Naive thymus-derived CD4-positive, alpha-beta T cell (primary cell): ENCODE measurements at regions not wholly inside any gene's neighbourhood (a gene's known extent, or its start where the extent isn't known, plus 50 kb on each side); places are given as distances from the start of the nearest gene placed in this dataset.

ENCODE experiments used
- ATAC-seq: fragments of 150-1000 bp; cut with Tn5 transposase; 2 replicates; pipeline ENCODE4 v1.10.0; 2021; ENCODE audit warnings: mild to moderate bottlenecking, moderate library complexity
- CTCF ChIA-PET: fragments of 350-600 bp; sonication (Branson Sonifier 250); formaldehyde crosslinking; loops from one replicate; lab custom pipeline; 2021; ENCODE audit warnings: antibody characterized with exemption; lab: Charles Lee
- POLR2A ChIA-PET: fragments of 350-600 bp; sonication (Branson Sonifier 250); formaldehyde crosslinking; loops from one replicate; lab custom pipeline; 2021; ENCODE audit warnings: antibody characterized with exemption, inconsistent platforms; lab: Charles Lee
- DNase-seq, 9 donors: peaks; one replicate each; pipeline versions ENCODE4 v3.0.0 to v3.0.0-alpha.2; 2020 to 2022; ENCODE audit warnings: mixed read lengths in 1 of 9
- H3K27ac ChIP-seq: one replicate; pipeline ENCODE4 v1.7.0; 2013; ENCODE audit warnings: mild to moderate bottlenecking, low read depth, low read length, moderate library complexity
- H3K27me3 ChIP-seq, 2 donors: one replicate each; pipeline ENCODE4 v1.7.0; 2013; ENCODE audit warnings: low read length in 2 of 2, mild to moderate bottlenecking in 2 of 2, moderate library complexity in 2 of 2; ENCODE audit not compliant: control insufficient read depth in 2 of 2, insufficient read depth in 2 of 2
- H3K36me3 ChIP-seq, 3 experiments: 1 replicate in 2 of 3; 2 replicates in 1 of 3; pipeline ENCODE4 v1.7.0; 2013; ENCODE audit warnings: low read length in 3 of 3, mild to moderate bottlenecking in 3 of 3, moderate library complexity in 1 of 3; ENCODE audit not compliant: insufficient read depth in 3 of 3, control insufficient read depth in 2 of 3
- H3K4me1 ChIP-seq, 2 donors: one replicate each; pipeline ENCODE4 v1.7.0; 2013; ENCODE audit warnings: low read length in 2 of 2, mild to moderate bottlenecking in 2 of 2, moderate library complexity in 1 of 2; ENCODE audit not compliant: control insufficient read depth in 2 of 2, insufficient read depth in 2 of 2
- H3K4me3 ChIP-seq: 2 replicates; pipeline ENCODE4 v1.7.0; 2013; ENCODE audit warnings: mild to moderate bottlenecking, low read length
- H3K9me3 ChIP-seq, 3 experiments: 1 replicate in 2 of 3; 2 replicates in 1 of 3; pipeline ENCODE4 v1.7.0; 2013; ENCODE audit warnings: low read length in 3 of 3; ENCODE audit not compliant: control insufficient read depth in 2 of 3
- H3K27ac Mint-ChIP-seq, 9 donors: one replicate each; pipeline ENCODE4 v1.8.0; 2020 to 2022; ENCODE audit warnings: mixed read lengths in 9 of 9, mild to moderate bottlenecking in 8 of 9, moderate library complexity in 5 of 9, inconsistent platforms in 2 of 9
- H3K27me3 Mint-ChIP-seq, 5 donors: one replicate each; pipeline ENCODE4 v1.8.0; 2021 to 2022; ENCODE audit warnings: mixed read lengths in 5 of 5, mild to moderate bottlenecking in 1 of 5
- H3K36me3 Mint-ChIP-seq, 5 donors: one replicate each; pipeline ENCODE4 v1.8.0; 2020 to 2022; ENCODE audit warnings: mixed read lengths in 5 of 5, mild to moderate bottlenecking in 3 of 5, inconsistent platforms in 1 of 5
- H3K4me1 Mint-ChIP-seq, 7 donors: one replicate each; pipeline ENCODE4 v1.8.0; 2020 to 2022; ENCODE audit warnings: mixed read lengths in 7 of 7, mild to moderate bottlenecking in 3 of 7, inconsistent platforms in 1 of 7
- H3K4me3 Mint-ChIP-seq, 10 donors: one replicate each; pipeline ENCODE4 v1.8.0; 2020 to 2022; ENCODE audit warnings: mild to moderate bottlenecking in 10 of 10, mixed read lengths in 10 of 10, moderate library complexity in 6 of 10, inconsistent platforms in 2 of 10
- H3K9me3 Mint-ChIP-seq, 11 donors: one replicate each; pipeline ENCODE4 v1.8.0; 2020 to 2022; ENCODE audit warnings: mixed read lengths in 11 of 11, mild to moderate bottlenecking in 4 of 11, inconsistent platforms in 1 of 11, moderate library complexity in 1 of 11
- intact Hi-C, 2 donors: fragments of 100-400 bp; cut with micrococcal nuclease; formaldehyde crosslinking; loops; one replicate each; pipeline ENCODE4 v1.15.1; 2023

DNA sequence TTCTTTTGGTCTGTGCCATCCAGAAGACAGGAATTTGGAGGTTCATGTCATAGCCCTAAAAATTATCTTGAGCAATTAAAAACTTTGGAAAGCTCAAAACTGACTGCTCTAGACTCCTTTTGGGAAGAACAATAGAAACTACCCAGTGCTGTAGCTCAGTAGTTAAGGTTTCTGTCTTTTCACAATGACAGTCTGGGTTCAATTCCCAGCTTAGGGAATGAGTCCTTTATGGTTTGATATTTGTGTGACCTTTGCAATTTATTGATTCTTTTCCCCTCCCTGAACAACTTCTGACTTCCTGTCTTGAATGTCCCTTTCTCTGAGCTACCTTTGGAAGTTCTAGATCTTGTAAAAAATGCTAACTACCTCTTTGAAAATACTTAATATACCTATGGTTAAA is 603.3 kb upstream of the IGFBP3 start:
- H3K27me3 Mint-ChIP-seq, result no peaks in the 10 kb centered on the region
- H3K27ac Mint-ChIP-seq, result no peak overlapping the region
- Histone ChIP-seq H3K36me3 (no peaks in the 10 kb centered on the region), H3K9me3 (no peaks in the 10 kb centered on the region), H3K27me3 (no peaks in the 10 kb centered on the region), H3K27ac (no peak overlapping the region), H3K4me1 (no peaks in the 10 kb centered on the region), H3K4me3 (no peak overlapping the region)
- no peaks in the 10 kb centered on the region for H3K4me1 Mint-ChIP-seq
- intact Hi-C loops, result no loop called here
- ChIA-PET POLR2A (no interaction called here), CTCF (no interaction called here)
- H3K4me3 Mint-ChIP-seq, result no peak overlapping the region
- DNase-seq (no peak), ATAC-seq (no peak)
- peaks cover 3 to 41% (median 11%) of the 10 kb centered on the region in 11 donors for H3K9me3 Mint-ChIP-seq
- H3K36me3 Mint-ChIP-seq, result no peaks in the 10 kb centered on the region

GRCh38 chr7:46522354-46522906 is 601.4 kb upstream of the IGFBP3 start:
- DNase-seq, result no peak
- intact Hi-C loops, result no loop called here
- ChIA-PET CTCF (no interaction called here), POLR2A (no interaction called here)
- Histone ChIP-seq H3K27me3 (no peaks in the 10 kb centered on the region), H3K27ac (no peak overlapping the region), H3K4me1 (no peaks in the 10 kb centered on the region), H3K4me3 (no peak overlapping the region), H3K36me3 (no peaks in the 10 kb centered on the region), H3K9me3 (no peaks in the 10 kb centered on the region)
- no peaks in the 10 kb centered on the region for H3K27me3 Mint-ChIP-seq
- no peaks in the 10 kb centered on the region for H3K4me1 Mint-ChIP-seq
- peaks cover 0 to 24% (median 4%) of the 10 kb centered on the region in 11 donors for H3K9me3 Mint-ChIP-seq
- H3K4me3 Mint-ChIP-seq, result no peak overlapping the region
- no peak for ATAC-seq
- H3K27ac Mint-ChIP-seq, result no peak overlapping the region
- H3K36me3 Mint-ChIP-seq, result no peaks in the 10 kb centered on the region

GRCh38 chr7:46518713-46519112 is 597.6 kb upstream of the IGFBP3 start:
- no peak overlapping the region for H3K4me3 ChIP-seq
- no peaks in the 10 kb centered on the region for H3K27me3 Mint-ChIP-seq
- no peak overlapping the region for H3K27ac ChIP-seq
- peaks cover under 1 to 15% (median 5%) of the 10 kb centered on the region in 11 donors for H3K9me3 Mint-ChIP-seq
- no peaks in the 10 kb centered on the region for H3K4me1 Mint-ChIP-seq
- POLR2A ChIA-PET, result no interaction called here
- ATAC-seq, result no peak
- DNase-seq, result no peak
- no peaks in the 10 kb centered on the region for H3K36me3 ChIP-seq
- H3K27me3 ChIP-seq, result no peaks in the 10 kb centered on the region
- no peaks in the 10 kb centered on the region for H3K4me1 ChIP-seq
- no peak overlapping the region for H3K4me3 Mint-ChIP-seq
- CTCF ChIA-PET, result no interaction called here
- H3K9me3 ChIP-seq, result no peaks in the 10 kb centered on the region
- intact Hi-C loops, result no loop called here
- H3K27ac Mint-ChIP-seq, result no peak overlapping the region
- no peaks in the 10 kb centered on the region for H3K36me3 Mint-ChIP-seq

GRCh38 chr7:46515844-46516590 is 594.9 kb upstream of the IGFBP3 start:
- Mint-ChIP-seq H3K9me3 (peaks cover 0 to 9% (median 6%) of the 10 kb centered on the region in 11 donors), H3K4me1 (peaks cover 0 to 1% (median 0%) of the 10 kb centered on the region in 7 donors), H3K27me3 (no peaks in the 10 kb centered on the region), H3K4me3 (no peak overlapping the region), H3K36me3 (no peaks in the 10 kb centered on the region), H3K27ac (no peak overlapping the region)
- ChIA-PET CTCF (no interaction called here), POLR2A (no interaction called here)
- no peak overlapping the region for H3K27ac ChIP-seq
- no peaks in the 10 kb centered on the region for H3K36me3 ChIP-seq
- no peaks in the 10 kb centered on the region for H3K9me3 ChIP-seq
- DNase-seq (no peak), ATAC-seq (no peak)
- no peaks in the 10 kb centered on the region for H3K4me1 ChIP-seq
- no peaks in the 10 kb centered on the region for H3K27me3 ChIP-seq
- intact Hi-C loops, result no loop called here
- H3K4me3 ChIP-seq, result no peak overlapping the region

DNA sequence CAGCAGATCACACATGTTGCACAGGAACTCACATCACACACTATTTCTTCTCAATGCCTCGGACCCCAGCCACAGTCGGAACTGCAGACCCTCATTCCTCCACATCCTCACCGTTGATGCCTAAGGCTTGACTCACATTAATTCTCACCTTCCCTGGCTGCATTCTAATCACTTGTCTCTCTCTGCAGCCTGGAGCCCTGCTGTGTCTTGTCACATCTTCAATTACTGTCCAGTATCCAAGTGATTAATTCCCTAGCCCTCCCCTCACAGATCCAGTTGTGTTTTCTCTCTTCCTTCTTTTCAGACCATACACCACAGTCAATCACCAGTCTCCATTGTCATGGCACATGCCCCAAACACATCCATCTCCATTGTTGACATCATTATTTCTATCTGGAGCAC is 592.4 kb upstream of the IGFBP3 start:
- Histone ChIP-seq H3K27ac (no peak overlapping the region), H3K36me3 (no peaks in the 10 kb centered on the region), H3K27me3 (no peaks in the 10 kb centered on the region), H3K4me3 (no peak overlapping the region), H3K9me3 (no peaks in the 10 kb centered on the region), H3K4me1 (no peaks in the 10 kb centered on the region)
- CTCF ChIA-PET, result no interaction called here
- Mint-ChIP-seq H3K9me3 (peaks cover 0 to 9% (median 6%) of the 10 kb centered on the region in 11 donors), H3K4me1 (peaks cover 0 to 1% (median 0%) of the 10 kb centered on the region in 7 donors), H3K4me3 (no peak overlapping the region), H3K27ac (no peak overlapping the region), H3K36me3 (no peaks in the 10 kb centered on the region), H3K27me3 (no peaks in the 10 kb centered on the region)
- no peak for ATAC-seq
- intact Hi-C loops, result no loop called here
- POLR2A ChIA-PET, result no interaction called here
- no peak for DNase-seq

- H3K9me3 ChIP-seq, result no peaks in the 10 kb centered on the region
- ATAC-seq, result no peak
- intact Hi-C loops, result no loop called here
- Mint-ChIP-seq H3K36me3 (no peaks in the 10 kb centered on the region), H3K4me3 (no peak overlapping the region), H3K27me3 (no peaks in the 10 kb centered on the region), H3K27ac (no peak overlapping the region), H3K4me1 (peaks cover 0 to 1% (median 0%) of the 10 kb centered on the region in 7 donors), H3K9me3 (peaks cover 0 to 9% (median 6%) of the 10 kb centered on the region in 11 donors)
- ChIA-PET POLR2A (no interaction called here), CTCF (no interaction called here)
- no peak for DNase-seq
- no peaks in the 10 kb centered on the region for H3K4me1 ChIP-seq
- no peaks in the 10 kb centered on the region for H3K27me3 ChIP-seq
- H3K27ac ChIP-seq, result no peak overlapping the region
- H3K36me3 ChIP-seq, result no peaks in the 10 kb centered on the region
- H3K4me3 ChIP-seq, result no peak overlapping the region
These were observed 591.9 kb upstream of the IGFBP3 start for GRCh38 chr7:46512891-46513413.
